Vagina (tissue), 2 donors: ENCODE measurements at regions not wholly inside any gene's neighbourhood (a gene's known extent, or its start where the extent isn't known, plus 50 kb on each side); places are given as distances from the start of the nearest gene placed in this dataset.
"Not testable (repeated sequence)": the region's sequence is repeated elsewhere in the genome, so short reads cannot be mapped to it uniquely, and the experiment has no call there.

Experiments
- CTCF ChIP-seq, 3 experiments: fragments of 450-650 bp in 2 of 3; fragments of 200-600 bp in 1 of 3; sonication (generic) in 1 of 3; IDR thresholded peaks; one replicate each; pipeline ENCODE4 v1.5.1; 2017 to 2019; ENCODE audit warnings: antibody characterized with exemption in 3 of 3, mild to moderate bottlenecking in 2 of 3, moderate library complexity in 2 of 3
- POLR2AphosphoS5 ChIP-seq, 2 donors: sonication (generic); formaldehyde crosslinking; IDR thresholded peaks; one replicate each; pipeline ENCODE4 v1.9.0; 2017; ENCODE audit warnings: antibody characterized with exemption in 2 of 2, mild to moderate bottlenecking in 2 of 2, low read depth in 1 of 2; ENCODE audit not compliant: insufficient read depth in 1 of 2

- not testable (repeated sequence) for TF ChIP-seq CTCF (IDR thresholded peaks at IDR 0.05); POLR2AphosphoS5 (IDR thresholded peaks at IDR 0.05; ENCODE audit: insufficient read depth in 1 of 2, low read depth in 1 of 2)
Observed at GRCh38 chr11:127772938-127773337, 772.4 kb upstream of the KIRREL3 start.
